WERI-Rb-1 (cell line): ENCODE measurements at regions not wholly inside any gene's neighbourhood (a gene's known extent, or its start where the extent isn't known, plus 50 kb on each side); places are given as distances from the start of the nearest gene placed in this dataset.

Experiments
- DNase-seq: peaks from one replicate; pipeline ENCODE4 v3.0.0-alpha.2; 2020
- H3K27ac ChIP-seq: fragments of 250-450 bp; sonication (Bioruptor Pico); 2 replicates; pipeline ENCODE4 v1.5.1; 2020; ENCODE audit warnings: mild to moderate bottlenecking, moderate library complexity
- H3K27me3 ChIP-seq: fragments of 250-450 bp; sonication (Bioruptor Pico); 2 replicates; pipeline ENCODE4 v1.5.1; 2021; ENCODE audit warnings: mild to moderate bottlenecking, low read depth, moderate library complexity; ENCODE audit not compliant: insufficient read depth, severe bottlenecking
- H3K36me3 ChIP-seq: fragments of 250-450 bp; sonication (Bioruptor Pico); 2 replicates; pipeline ENCODE4 v1.5.1; 2020; ENCODE audit warnings: mild to moderate bottlenecking, moderate library complexity
- H3K4me3 ChIP-seq: 2 replicates; pipeline ENCODE4 v1.5.1; 2011; ENCODE audit warnings: low read depth, mild to moderate bottlenecking, control low read depth, low read length
- H3K9me3 ChIP-seq: fragments of 250-450 bp; sonication (Bioruptor Pico); 2 replicates; pipeline ENCODE4 v1.5.1; 2021; ENCODE audit warnings: mild to moderate bottlenecking, moderate library complexity; ENCODE audit not compliant: severe bottlenecking
- TF ChIP-seq, protein P1 (sequence below): IDR thresholded peaks from 2 replicates; pipeline ENCODE4 v1.5.1; 2011; ENCODE audit warnings: low read depth, mild to moderate bottlenecking, control low read depth, inconsistent platforms, low read length

- Histone ChIP-seq H3K4me3 (no peak overlapping the region), H3K9me3 (no peaks in the 10 kb centered on the region), H3K27ac (no peak overlapping the region), H3K27me3 (no peaks in the 10 kb centered on the region), H3K36me3 (no peaks in the 10 kb centered on the region)
- TF ChIP-seq, protein P1, sequence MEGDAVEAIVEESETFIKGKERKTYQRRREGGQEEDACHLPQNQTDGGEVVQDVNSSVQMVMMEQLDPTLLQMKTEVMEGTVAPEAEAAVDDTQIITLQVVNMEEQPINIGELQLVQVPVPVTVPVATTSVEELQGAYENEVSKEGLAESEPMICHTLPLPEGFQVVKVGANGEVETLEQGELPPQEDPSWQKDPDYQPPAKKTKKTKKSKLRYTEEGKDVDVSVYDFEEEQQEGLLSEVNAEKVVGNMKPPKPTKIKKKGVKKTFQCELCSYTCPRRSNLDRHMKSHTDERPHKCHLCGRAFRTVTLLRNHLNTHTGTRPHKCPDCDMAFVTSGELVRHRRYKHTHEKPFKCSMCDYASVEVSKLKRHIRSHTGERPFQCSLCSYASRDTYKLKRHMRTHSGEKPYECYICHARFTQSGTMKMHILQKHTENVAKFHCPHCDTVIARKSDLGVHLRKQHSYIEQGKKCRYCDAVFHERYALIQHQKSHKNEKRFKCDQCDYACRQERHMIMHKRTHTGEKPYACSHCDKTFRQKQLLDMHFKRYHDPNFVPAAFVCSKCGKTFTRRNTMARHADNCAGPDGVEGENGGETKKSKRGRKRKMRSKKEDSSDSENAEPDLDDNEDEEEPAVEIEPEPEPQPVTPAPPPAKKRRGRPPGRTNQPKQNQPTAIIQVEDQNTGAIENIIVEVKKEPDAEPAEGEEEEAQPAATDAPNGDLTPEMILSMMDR = no peak
- no peak for DNase-seq
These were observed 521.6 kb upstream of the IMPG1 start for GRCh38 chr6:76594109-76594508.

DNA sequence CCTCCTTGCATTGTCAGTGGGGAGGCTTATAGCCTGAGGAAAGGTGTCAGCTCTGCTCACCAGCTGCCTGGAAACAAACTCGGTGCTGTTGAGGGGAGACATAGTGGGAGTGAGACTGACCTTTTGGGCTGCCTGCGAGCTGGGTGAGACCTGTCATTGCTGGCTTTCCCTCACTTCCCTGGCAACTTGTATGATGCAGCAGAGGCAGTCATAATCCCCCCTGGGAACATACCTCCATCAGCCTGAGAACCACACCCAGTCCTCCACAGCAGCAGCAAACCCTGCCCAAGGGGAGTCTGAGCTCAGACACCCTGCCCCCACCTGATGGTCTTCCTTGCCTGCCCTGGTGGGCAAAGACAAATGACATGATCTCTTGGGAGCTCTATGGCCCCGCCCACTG lies 521.2 kb upstream of the IMPG1 start:
- no peak for DNase-seq
- Histone ChIP-seq H3K9me3 (no peaks in the 10 kb centered on the region), H3K4me3 (no peak overlapping the region), H3K27ac (no peak overlapping the region), H3K27me3 (no peaks in the 10 kb centered on the region), H3K36me3 (no peaks in the 10 kb centered on the region)
- TF ChIP-seq, protein P1 = no peak

- Histone ChIP-seq H3K9me3 (no peaks in the 10 kb centered on the region), H3K27ac (no peak overlapping the region), H3K36me3 (no peaks in the 10 kb centered on the region), H3K27me3 (no peaks in the 10 kb centered on the region), H3K4me3 (no peak overlapping the region)
- TF ChIP-seq, protein P1 = no peak
- no peak for DNase-seq
These were observed 520.1 kb upstream of the IMPG1 start for GRCh38 chr6:76592566-76592965.

DNA sequence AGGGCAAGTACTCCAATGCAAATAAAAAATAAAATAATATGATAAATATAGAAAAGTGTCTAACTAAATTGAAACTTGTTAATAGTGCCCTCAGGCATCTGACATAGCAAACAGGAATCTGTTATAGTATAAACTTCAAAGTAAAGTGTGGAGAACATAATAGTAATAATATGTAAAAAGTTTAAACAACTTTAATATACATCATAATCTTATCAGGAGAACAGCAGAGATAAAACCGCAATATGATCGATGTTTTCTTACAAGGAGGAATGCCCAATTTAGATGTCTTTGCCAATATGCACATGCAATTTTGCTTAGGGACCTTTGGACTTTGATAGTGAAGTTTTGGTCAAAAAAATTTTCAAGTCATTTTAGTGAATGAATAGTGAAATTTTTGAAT lies 514.8 kb upstream of the IMPG1 start:
- H3K27ac ChIP-seq = no peak overlapping the region
- TF ChIP-seq, protein P1 = no peak
- H3K27me3 ChIP-seq = no peaks in the 10 kb centered on the region
- DNase-seq = no peak
- H3K9me3 ChIP-seq = no peaks in the 10 kb centered on the region
- H3K4me3 ChIP-seq = no peak overlapping the region
- H3K36me3 ChIP-seq = no peaks in the 10 kb centered on the region

DNA sequence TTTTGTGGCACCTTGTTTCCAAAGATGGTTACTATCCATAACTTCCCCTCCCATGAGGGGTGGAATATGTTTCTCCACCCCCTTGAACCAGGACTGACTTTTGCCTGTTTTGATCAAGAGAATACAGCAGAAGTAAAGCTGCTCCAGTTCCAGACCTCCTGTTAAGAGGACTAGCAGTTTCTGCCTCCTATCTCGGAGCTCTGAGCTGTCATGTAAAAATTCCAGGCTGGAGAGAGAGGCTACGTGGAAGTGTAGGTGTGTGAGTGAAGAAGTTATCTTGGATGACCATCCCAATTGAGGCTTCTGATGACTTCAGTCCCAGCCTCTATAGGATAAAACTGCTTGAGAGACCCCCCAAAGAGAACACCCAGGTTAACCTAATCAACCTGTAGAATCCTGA lies 511.7 kb upstream of the IMPG1 start:
- Histone ChIP-seq H3K4me3 (no peak overlapping the region), H3K36me3 (no peaks in the 10 kb centered on the region), H3K27me3 (no peaks in the 10 kb centered on the region), H3K27ac (no peak overlapping the region), H3K9me3 (no peaks in the 10 kb centered on the region)
- TF ChIP-seq, protein P1 = no peak
- no peak for DNase-seq

- H3K36me3 ChIP-seq = no peaks in the 10 kb centered on the region
- DNase-seq = no peak
- H3K4me3 ChIP-seq = no peak overlapping the region
- H3K27me3 ChIP-seq = no peaks in the 10 kb centered on the region
- H3K9me3 ChIP-seq = no peaks in the 10 kb centered on the region
- TF ChIP-seq, protein P1 = no peak
- no peak overlapping the region for H3K27ac ChIP-seq
These were observed 506.3 kb upstream of the IMPG1 start for GRCh38 chr6:76578746-76579145.
